UCSD-AML1 (cell line): ENCODE measurements at regions not wholly inside any gene's neighbourhood (a gene's known extent, or its start where the extent isn't known, plus 50 kb on each side); places are given as distances from the start of the nearest gene placed in this dataset.
"Not testable (repeated sequence)": the region's sequence is repeated elsewhere in the genome, so short reads cannot be mapped to it uniquely, and the experiment has no call there.

ENCODE experiments used
- DNase-seq: peaks from one replicate; lab custom pipeline; 2025; ENCODE audit not compliant: unreplicated experiment; lab: John Stamatoyannopoulos, UW

- no peak for DNase-seq
Observed at GRCh38 chr10:70987396-70988130, 99.2 kb upstream of the PCBD1 start.

DNA sequence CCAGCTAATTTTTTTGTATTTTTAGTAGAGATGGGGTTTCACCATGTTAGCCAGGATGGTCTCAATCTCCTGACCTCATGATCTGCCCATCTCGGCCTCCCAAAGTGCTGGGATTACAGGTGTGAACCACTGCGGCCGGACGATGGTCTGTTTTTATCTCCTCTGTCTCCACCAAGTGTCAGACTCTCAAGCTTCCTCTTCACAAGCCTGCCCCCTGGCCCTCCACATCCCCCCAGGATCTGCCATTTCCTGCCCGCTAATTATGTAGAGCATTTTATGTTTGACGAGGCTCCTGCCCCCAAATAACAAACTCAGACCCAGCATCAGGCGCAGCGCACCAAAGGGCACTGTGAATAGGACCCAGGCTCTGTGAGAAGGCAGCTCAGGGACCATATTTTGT lies 101.8 kb upstream of the PCBD1 start:
- DNase-seq = not testable (repeated sequence)

GRCh38 chr10:70990681-70991080 lies 102.3 kb upstream of the PCBD1 start:
- DNase-seq = no peak

GRCh38 chr10:70991140-70992124 lies 103.1 kb upstream of the PCBD1 start:
- DNase-seq = no peak

- no peak for DNase-seq
Observed at GRCh38 chr10:70992436-70992835, 104.1 kb upstream of the PCBD1 start.

DNA sequence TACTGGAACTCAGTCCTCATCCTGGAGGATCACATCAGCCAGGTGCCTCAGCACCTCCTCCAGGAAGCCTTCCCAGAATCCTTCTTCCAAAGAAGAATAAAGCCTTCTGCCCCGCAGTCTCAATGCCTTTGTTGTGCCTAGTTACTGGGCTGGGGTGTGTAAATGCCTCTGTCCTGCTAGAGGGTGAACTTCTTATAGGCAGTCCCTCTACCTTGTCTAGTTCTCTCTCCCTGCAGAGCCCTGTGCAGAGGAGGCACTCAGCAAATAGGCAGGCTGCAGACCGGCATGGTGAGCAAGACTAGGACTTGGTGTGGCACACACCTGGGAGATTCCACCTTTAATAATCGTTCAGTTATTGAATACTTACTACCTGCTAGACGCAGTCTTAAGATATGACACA lies 104.7 kb upstream of the PCBD1 start:
- no peak for DNase-seq

- DNase-seq = no peak
Observed at GRCh38 chr10:70996549-70996948, 108.2 kb upstream of the PCBD1 start.

- no peak for DNase-seq
Observed at GRCh38 chr10:70997236-70997635, 108.9 kb upstream of the PCBD1 start.

GRCh38 chr10:70998086-70998485 lies 109.7 kb upstream of the PCBD1 start:
- no peak for DNase-seq

DNA sequence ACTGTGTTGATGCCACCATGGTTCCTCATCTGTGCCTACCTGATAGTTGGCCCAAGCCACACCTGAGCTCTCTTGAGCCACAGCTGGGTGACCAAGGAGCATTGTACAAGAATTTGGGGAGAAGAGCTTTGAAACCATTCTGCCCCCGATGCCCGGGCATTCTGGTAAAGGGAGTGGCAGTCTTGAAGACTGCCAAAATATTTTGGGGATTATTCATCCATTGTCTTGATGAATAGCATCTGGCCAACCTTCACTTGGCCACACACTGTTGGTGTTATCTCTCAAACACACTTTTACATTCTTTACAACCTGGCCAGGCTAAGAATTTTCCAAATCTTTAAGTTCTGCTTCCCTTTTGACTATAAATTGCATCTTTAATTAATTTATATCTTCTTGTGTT lies 113.1 kb upstream of the PCBD1 start:
- no peak for DNase-seq

DNA sequence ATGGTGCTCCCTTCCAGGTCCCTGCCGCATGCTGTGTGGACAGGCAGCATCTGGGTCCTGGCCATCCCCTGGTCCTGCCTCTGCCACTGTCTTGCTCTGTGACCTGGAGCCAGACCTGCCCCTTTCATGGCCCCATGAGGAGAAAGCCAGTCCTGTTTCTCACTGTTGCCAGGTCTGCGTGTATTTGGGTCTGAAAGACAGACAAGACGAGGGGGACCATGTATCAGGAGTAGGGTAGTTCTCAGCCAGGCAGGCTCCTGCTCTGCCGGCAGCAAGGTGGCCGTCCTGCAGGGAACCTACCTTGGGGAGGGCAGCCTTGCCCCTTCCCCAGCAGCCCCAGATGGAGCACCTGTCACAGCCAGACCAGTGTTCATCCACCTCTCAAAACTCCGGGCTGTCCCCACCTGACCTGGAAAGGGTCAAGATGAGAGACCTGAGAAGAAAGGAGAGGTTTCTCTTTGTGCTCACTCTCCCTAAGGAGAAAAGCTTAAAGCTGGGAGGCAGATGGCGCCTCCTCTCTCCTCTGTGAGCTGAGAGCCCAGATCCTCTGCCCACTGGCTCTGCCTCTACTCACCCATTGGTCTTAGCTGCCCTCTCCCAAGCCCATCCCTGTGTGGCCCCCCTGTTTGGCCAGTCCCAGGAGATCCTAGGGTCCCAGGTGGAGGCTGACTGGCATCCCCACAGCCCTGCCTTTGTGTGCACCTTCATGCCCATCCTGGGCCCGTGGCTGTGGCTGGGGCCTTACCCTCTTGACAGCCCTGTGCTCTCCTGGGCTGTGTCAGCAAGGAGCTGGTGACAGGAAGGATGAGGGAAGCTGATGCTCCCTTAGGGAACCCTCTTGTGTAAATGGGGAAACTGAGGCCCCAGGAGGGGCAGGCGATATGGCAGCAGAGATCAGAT lies 116.1 kb upstream of the PCBD1 start:
- no peak for DNase-seq

DNA sequence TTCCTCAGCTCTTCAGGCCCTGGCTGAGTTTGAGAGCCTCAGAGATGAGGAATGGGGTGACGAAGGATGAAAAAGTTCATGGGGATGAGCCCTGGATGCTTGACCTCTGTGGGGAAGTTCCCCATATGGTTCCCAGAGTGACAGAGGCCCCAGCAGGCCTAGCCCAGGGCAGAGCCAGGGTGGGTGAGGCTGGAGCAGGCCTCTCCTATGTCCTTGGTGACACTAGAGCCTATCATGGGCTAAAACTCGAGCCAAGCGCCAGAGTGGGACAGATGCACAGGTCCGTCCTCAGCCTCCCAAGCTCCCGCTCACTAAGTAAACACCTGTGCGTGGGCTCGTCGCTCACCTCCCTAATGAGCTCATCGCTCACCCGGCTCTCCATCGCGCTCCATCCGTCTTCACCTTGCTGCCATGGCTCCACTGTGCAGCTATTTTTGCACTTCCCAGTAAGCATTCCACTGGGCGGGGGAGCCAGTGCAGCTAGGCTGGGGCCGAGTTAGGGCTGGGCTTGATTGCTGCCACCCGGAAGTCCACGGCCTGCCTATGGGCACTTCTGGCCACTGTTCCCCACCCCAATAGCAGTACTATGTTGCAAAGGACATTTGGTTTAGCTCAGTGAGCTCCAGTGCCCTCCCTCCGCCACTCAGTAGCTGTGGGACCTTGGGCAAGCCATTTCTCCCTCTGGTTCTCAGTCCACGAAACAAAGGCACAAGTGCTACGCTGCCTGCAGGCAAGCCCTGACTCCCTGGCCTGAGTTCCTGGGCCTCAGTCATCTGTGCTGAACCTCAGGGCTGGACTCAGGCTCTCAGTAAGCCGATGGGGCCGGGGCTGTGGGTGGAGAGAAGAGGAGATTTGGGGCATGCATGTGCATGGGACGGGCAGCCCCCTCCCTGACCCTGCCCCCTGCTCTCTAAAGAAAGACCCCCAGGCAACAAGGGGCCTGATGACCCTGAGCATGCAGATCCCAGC lies 117.3 kb upstream of the PCBD1 start:
- DNase-seq = no peak

- DNase-seq = no peak
Observed at GRCh38 chr10:71006506-71006905, 118.1 kb upstream of the PCBD1 start.

- DNase-seq = no peak
Observed at GRCh38 chr10:71007516-71007915, 119.2 kb upstream of the PCBD1 start.

DNA sequence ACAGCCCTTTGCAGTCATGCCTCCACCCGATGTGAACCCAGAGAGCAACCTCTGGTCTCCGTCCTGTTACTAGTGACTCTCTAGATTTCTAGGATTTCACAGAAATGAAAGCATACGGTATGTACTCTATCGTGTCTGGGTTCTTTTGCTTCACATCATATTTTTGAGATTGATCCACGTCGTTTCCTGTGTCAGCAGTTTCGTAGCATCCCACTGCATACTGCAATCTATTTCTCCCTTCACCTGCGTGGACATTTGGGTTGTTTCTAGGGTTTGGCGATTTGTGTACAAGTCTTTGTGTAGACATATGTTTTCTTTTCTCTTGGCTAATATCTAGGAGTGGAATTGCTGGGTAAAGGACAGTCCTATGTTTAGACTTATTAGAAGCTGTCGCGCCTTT lies 119.8 kb upstream of the PCBD1 start:
- DNase-seq = no peak

DNA sequence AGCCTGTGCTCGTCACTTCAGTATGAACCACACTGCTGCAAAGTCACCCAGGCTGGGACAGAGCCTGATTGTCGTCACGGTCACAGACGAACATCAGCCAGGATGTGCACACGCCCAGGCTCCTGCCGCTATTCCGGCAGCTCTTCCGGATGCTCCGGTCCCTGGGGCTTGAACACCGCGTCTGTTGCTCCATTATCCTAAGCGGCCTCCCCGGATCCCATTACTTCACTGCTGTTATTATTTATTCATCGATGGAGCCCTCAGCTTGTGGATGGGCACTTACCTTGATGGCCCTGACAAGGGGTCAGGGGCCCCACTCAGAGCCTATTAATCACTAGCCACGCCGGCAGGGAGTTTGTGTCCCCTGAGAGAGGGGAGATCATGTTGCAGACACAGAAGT lies 120.8 kb upstream of the PCBD1 start:
- no peak for DNase-seq

DNA sequence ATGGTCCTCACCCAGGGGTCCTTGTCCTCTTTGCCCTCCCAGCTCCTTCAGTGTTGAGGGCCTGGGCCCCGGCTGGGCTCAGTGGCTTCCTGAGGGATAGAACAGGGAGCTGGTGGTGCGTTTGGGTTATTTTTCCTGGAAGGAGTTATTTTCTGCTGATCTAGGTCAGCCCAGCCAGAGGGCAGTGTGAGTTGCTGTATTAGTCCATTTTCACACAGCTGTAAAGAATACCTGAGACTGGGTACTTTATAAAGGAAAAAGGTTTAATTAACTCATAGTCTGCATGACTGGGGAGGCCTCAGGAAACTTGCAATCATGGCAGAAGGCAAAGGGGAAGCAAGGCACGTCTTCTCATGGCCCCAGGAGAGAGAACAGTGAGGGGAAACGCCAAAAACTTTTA lies 122.4 kb upstream of the PCBD1 start:
- DNase-seq = no peak

DNA sequence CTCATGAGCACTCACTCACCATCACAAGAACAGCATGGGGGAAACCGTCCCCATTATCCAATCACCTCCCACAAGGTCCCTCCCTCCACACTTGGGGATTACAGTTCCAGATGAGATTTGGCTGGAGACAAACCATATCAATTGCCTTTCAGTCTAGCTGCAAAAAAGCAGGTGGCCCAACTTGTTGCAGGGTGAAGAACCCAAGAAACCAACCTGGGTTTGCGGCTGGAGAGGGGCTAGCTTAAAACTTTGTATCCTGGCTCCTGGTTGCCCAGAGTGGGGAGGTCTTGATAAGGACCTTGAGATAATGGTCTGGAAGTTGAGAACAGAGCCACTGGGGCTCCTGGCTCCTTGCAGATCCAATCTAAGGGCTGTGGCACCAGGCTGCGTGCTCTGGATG lies 122.8 kb upstream of the PCBD1 start:
- no peak for DNase-seq

DNA sequence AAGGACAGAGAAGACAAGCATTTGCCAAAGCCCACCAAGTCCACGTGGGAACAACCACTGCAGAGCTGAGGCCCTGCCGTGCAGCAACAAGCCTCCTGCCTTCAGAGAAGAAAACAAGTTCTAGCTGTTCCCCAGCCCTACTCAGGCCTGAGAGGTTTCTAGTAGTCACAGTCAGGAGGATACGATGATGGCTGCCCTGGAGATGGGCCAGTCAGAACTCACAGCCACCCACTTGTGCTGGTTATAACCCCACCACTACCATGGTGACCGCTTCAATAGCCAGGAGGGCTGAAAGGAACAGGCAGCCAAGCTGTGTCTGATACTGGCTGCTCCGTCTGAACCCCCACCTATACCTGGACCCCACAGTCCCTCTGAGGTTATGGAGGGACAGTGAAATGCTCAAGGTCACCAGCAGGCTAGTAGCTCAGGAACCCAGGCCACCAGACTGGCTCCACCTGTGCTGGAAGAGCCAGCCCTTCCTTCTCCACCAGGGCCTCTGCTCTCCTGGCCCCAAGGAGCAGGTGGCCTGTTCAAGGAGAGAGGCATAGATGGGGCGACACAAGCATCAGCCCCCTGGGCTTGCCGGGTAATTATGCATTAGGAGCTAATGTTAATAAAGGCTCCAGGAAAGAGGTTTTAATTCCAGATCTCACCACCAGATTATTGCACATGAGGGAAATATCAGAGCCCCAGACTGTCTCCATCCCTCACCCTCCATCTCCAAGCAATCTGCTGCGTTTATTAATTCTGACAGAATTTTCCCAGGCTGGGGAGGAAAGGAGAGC lies 125.8 kb upstream of the PCBD1 start:
- no peak for DNase-seq
